Transverse colon (tissue), 4 donors: ENCODE measurements at regions not wholly inside any gene's neighbourhood (a gene's known extent, or its start where the extent isn't known, plus 50 kb on each side); places are given as distances from the start of the nearest gene placed in this dataset.

Experiments
- DNase-seq: peaks from one replicate; pipeline ENCODE4 v3.0.0-alpha.2; 2019
- H3K27ac ChIP-seq, 4 donors: fragments of 200-600 bp; sonication (generic); 2 replicates each; pipeline ENCODE4 v1.5.1; 2016 to 2018; ENCODE audit warnings: inconsistent platforms in 4 of 4
- H3K27me3 ChIP-seq: fragments of 200-600 bp; sonication (generic); 2 replicates; pipeline ENCODE4 v1.5.1; 2017; ENCODE audit warnings: inconsistent platforms
- H3K36me3 ChIP-seq, 4 donors: fragments of 200-600 bp; sonication (generic); 2 replicates each; pipeline ENCODE4 v1.5.1; 2017 to 2019; ENCODE audit warnings: inconsistent platforms in 4 of 4
- H3K4me1 ChIP-seq, 4 donors: fragments of 200-600 bp; sonication (generic); 2 replicates each; pipeline ENCODE4 v1.5.1; 2017 to 2020; ENCODE audit warnings: inconsistent platforms in 4 of 4
- H3K4me3 ChIP-seq, 4 donors: fragments of 200-600 bp; sonication (generic); 1 replicate in 1 of 4; 2 replicates in 3 of 4; pipeline versions ENCODE4 v1.5.1 to v1.6.1; 2017 to 2019; ENCODE audit warnings: inconsistent platforms in 4 of 4
- H3K9me3 ChIP-seq, 2 donors: fragments of 200-600 bp; sonication (generic); 2 replicates each; pipeline ENCODE4 v1.5.1; 2017 to 2019; ENCODE audit warnings: inconsistent platforms in 2 of 2
- EP300 ChIP-seq: sonication (generic); formaldehyde crosslinking; IDR thresholded peaks from one replicate; pipeline ENCODE4 v1.6.1; 2017; ENCODE audit warnings: antibody characterized with exemption, low read depth
- POLR2A ChIP-seq: fragments of 450-650 bp; IDR thresholded peaks from one replicate; pipeline ENCODE4 v1.6.1; 2016; ENCODE audit warnings: antibody characterized with exemption, mild to moderate bottlenecking, moderate library complexity
- POLR2AphosphoS5 ChIP-seq, 3 donors: sonication (generic); formaldehyde crosslinking; IDR thresholded peaks; one replicate each; pipeline ENCODE4 v1.6.1; 2016; ENCODE audit warnings: antibody characterized with exemption in 3 of 3
- WGBS, 2 donors: methylation state at CpG; one replicate each; pipeline ENCODE4 v1.1.5; 2018; ENCODE audit warnings: low coverage in 1 of 2; 5-methylcytosine and 5-hydroxymethylcytosine counted together
- in situ Hi-C, 4 donors: fragments of 200-750 bp; cut with MboI; loops; one replicate each; pipeline versions ENCODE4 v1.15.0 to v1.15.1; 2017; ENCODE audit warnings: low sequenced_read_pairs in 3 of 4, low pct_ligation_motif_present in 1 of 4, low pct_unique_long_range_greater_than_20kb in 1 of 4
- intact Hi-C: fragments of 100-400 bp; cut with DNase I; formaldehyde crosslinking; loops from one replicate; pipeline ENCODE4 v1.15.1; 2023; ENCODE audit warnings: low total_unique reads
- TF ChIP-seq, protein P1 (sequence below), 5 experiments: fragments of 200-600 bp in 3 of 5; fragments of 450-650 bp in 2 of 5; sonication (generic) in 3 of 5; IDR thresholded peaks; 1 replicate in 2 of 5; 2 replicates in 3 of 5; pipeline ENCODE4 v1.5.1; 2016 to 2017; ENCODE audit warnings: antibody characterized with exemption in 5 of 5, inconsistent platforms in 3 of 5, mild to moderate bottlenecking in 2 of 5, moderate library complexity in 1 of 5

DNA sequence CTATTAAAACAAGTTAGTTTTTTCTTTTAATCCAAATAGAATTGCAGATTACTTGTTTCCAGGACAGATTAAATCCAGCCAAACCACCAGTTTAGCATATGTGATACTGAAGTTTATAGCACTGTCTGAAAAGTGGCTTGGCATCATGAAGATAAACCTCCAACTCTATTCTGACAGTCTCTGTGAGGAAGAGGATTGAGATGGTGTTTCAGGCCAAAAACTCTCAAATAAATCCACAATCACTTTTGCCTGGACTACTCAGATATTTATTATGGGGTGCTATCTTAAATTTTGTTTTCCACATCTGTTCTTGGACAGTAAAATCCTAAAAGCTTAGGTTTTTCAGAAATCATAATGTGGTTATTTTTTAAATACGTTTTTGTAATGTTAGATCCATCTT is 161.7 kb upstream of the SEMA3C start:
- H3K4me3 ChIP-seq = no peak overlapping the region
- no peak overlapping the region for H3K27ac ChIP-seq
- no peaks in the 10 kb centered on the region for H3K27me3 ChIP-seq
- no peaks in the 10 kb centered on the region for H3K4me1 ChIP-seq
- H3K9me3 ChIP-seq = peaks cover 0 to 6% of the 10 kb centered on the region in 2 donors
- TF ChIP-seq POLR2AphosphoS5 (IDR thresholded peaks at IDR 0.05) (no peak), EP300 (no peak), POLR2A (no peak)
- TF ChIP-seq, protein P1, sequence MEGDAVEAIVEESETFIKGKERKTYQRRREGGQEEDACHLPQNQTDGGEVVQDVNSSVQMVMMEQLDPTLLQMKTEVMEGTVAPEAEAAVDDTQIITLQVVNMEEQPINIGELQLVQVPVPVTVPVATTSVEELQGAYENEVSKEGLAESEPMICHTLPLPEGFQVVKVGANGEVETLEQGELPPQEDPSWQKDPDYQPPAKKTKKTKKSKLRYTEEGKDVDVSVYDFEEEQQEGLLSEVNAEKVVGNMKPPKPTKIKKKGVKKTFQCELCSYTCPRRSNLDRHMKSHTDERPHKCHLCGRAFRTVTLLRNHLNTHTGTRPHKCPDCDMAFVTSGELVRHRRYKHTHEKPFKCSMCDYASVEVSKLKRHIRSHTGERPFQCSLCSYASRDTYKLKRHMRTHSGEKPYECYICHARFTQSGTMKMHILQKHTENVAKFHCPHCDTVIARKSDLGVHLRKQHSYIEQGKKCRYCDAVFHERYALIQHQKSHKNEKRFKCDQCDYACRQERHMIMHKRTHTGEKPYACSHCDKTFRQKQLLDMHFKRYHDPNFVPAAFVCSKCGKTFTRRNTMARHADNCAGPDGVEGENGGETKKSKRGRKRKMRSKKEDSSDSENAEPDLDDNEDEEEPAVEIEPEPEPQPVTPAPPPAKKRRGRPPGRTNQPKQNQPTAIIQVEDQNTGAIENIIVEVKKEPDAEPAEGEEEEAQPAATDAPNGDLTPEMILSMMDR (IDR thresholded peaks at IDR 0.05) = no peak
- in situ Hi-C loops = no loop called here
- H3K36me3 ChIP-seq = no peaks in the 10 kb centered on the region
- DNase-seq = no peak
- WGBS, 2 donors = 62 to 95% methylated on average over 1 of the region's 1 CpG
- intact Hi-C loops = no loop called here

DNA sequence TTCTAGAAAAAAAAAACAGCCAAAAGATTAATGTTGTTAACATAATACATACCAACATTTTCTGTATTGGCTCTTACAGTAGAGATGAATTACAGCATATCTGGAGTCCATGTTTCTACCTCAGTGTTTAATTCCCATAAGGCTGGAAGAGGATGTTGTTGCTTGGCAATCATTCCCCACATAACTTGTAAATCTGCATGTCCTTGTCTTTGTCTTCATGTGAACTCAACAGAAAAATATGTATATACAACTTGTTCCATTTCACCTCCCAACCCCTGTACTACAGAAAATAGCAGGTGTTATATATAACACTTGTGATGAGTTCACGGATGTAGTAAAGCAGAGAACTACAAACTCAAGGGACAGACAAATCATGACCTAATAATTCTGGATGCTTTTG is 160.9 kb upstream of the SEMA3C start:
- in situ Hi-C loops = no loop called here
- TF ChIP-seq POLR2AphosphoS5 (IDR thresholded peaks at IDR 0.05) (no peak), EP300 (no peak), POLR2A (no peak)
- TF ChIP-seq, protein P1 (IDR thresholded peaks at IDR 0.05) = no peak

DNA sequence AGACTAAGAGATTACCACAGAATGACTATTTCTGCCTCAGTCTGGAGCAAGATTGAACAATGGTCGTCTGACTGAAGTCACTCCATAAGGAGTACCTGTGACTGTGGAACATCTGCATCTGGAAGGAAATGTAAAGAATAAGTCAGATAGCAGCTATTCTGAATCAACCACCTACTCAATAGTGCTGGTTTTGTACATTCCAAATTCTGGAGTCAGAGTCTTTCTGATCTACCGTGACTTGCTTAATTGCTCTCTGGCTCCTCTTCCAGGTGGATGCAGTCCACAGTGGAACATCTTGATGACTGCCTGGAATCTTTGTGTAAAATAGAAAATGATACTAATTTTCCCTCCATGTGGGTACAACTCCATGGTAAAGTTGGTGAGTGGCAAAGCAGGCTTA is 156.3 kb upstream of the SEMA3C start:
- Histone ChIP-seq H3K27ac (no peak overlapping the region), H3K4me1 (no peaks in the 10 kb centered on the region), H3K4me3 (no peak overlapping the region), H3K9me3 (peaks cover 0 to 6% of the 10 kb centered on the region in 2 donors), H3K27me3 (no peaks in the 10 kb centered on the region), H3K36me3 (no peaks in the 10 kb centered on the region)
- no peak for TF ChIP-seq POLR2AphosphoS5 (IDR thresholded peaks at IDR 0.05)
- no peak for TF ChIP-seq EP300
- TF ChIP-seq POLR2A = no peak
- TF ChIP-seq, protein P1 (IDR thresholded peaks at IDR 0.05) = no peak
- in situ Hi-C loops (no loop called here), intact Hi-C loops (no loop called here)
- 86 to 100% methylated on average over 1 to 2 of the region's 2 CpGs for WGBS, 2 donors
- DNase-seq = no peak

More for the DNA sequence above, 160.9 kb upstream of the SEMA3C start:
- intact Hi-C loops = no loop called here
- Histone ChIP-seq H3K27ac (no peak overlapping the region), H3K9me3 (peaks cover 0 to 6% of the 10 kb centered on the region in 2 donors), H3K27me3 (no peaks in the 10 kb centered on the region), H3K4me1 (no peaks in the 10 kb centered on the region), H3K4me3 (no peak overlapping the region), H3K36me3 (no peaks in the 10 kb centered on the region)
- DNase-seq = no peak
- WGBS, 2 donors = 68 to 71% methylated on average over 1 of the region's 1 CpG

DNA sequence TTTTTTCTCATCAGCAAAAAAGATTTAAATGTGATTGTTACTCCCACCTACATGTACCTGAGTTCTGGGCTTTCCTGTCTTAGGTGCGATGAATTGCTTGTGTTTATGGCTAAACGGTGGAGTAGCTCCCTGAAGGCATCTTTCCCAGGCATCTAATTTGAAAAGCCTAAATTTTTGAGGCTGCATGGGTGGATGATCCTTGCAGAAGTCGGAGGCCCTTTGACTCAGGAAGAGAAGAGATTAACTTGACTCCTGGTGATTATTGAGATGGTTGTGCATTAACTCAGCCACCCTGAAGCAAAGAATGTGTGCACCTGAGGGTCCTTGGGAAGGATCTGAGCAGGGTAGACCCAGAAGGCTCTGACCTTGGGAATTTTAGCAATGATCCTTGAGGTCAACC is 155.6 kb upstream of the SEMA3C start:
- DNase-seq = no peak
- intact Hi-C loops = no loop called here
- WGBS, 2 donors = 78 to 83% methylated on average over 2 to 3 of the region's 3 CpGs
- H3K4me3 ChIP-seq = no peak overlapping the region
- in situ Hi-C loops = no loop called here
- H3K27me3 ChIP-seq = no peaks in the 10 kb centered on the region
- H3K9me3 ChIP-seq = peaks cover 0 to 6% of the 10 kb centered on the region in 2 donors
- TF ChIP-seq POLR2AphosphoS5 (IDR thresholded peaks at IDR 0.05) = no peak
- TF ChIP-seq, protein P1 (IDR thresholded peaks at IDR 0.05) = no peak
- TF ChIP-seq EP300 = no peak
- TF ChIP-seq POLR2A = no peak
- H3K36me3 ChIP-seq = no peaks in the 10 kb centered on the region
- H3K27ac ChIP-seq = no peak overlapping the region
- H3K4me1 ChIP-seq = no peaks in the 10 kb centered on the region
